COLO668 (cell line): ENCODE measurements at regions not wholly inside any gene's neighbourhood (a gene's known extent, or its start where the extent isn't known, plus 50 kb on each side); places are given as distances from the start of the nearest gene placed in this dataset.
"Not testable (repeated sequence)": the region's sequence is repeated elsewhere in the genome, so short reads cannot be mapped to it uniquely, and the experiment has no call there.

Experiments used
- DNase-seq: peaks from one replicate; lab custom pipeline; 2025; ENCODE audit not compliant: unreplicated experiment; lab: John Stamatoyannopoulos, UW

GRCh38 chr16:29578898-29579297 lies 72.7 kb upstream of the NPIPB12 start:
- DNase-seq: not testable (repeated sequence)

- DNase-seq: not testable (repeated sequence)
Measured at GRCh38 chr16:29581764-29582163, 75.6 kb upstream of the NPIPB12 start.

- not testable (repeated sequence) for DNase-seq
Measured at GRCh38 chr16:29591919-29592318, 71.1 kb upstream of the SPN start.

- peak; percentile 41 for DNase-seq
Measured at GRCh38 chr16:29594269-29594925, 68.7 kb upstream of the SPN start.

- DNase-seq: peak; percentile 88
Measured at GRCh38 chr16:29594926-29595838, 67.9 kb upstream of the SPN start.

GRCh38 chr16:29597030-29597429 lies 66.0 kb upstream of the SPN start:
- DNase-seq: not testable (repeated sequence)

- peak; percentile 61 for DNase-seq
Measured at GRCh38 chr16:29600111-29601000, 62.7 kb upstream of the SPN start.

GRCh38 chr16:29602247-29602625 lies 60.8 kb upstream of the SPN start:
- DNase-seq: not testable (repeated sequence)

- DNase-seq: peak; percentile 57
Measured at GRCh38 chr16:29602683-29603088, 60.4 kb upstream of the SPN start.

- DNase-seq: peak; percentile 38
Measured at GRCh38 chr16:29604631-29605549, 58.2 kb upstream of the SPN start.

- not testable (repeated sequence) for DNase-seq
Measured at GRCh38 chr16:29605593-29606205, 57.3 kb upstream of the SPN start.

GRCh38 chr16:29606669-29607427 lies 56.2 kb upstream of the SPN start:
- peak; percentile 23 for DNase-seq

- DNase-seq: not testable (repeated sequence)
Measured at GRCh38 chr16:29607428-29607823, 55.6 kb upstream of the SPN start.

- DNase-seq: not testable (repeated sequence)
Measured at GRCh38 chr16:29612381-29613306, 50.4 kb upstream of the SPN start.
